ENCODE measurements at regions not wholly inside any gene's neighbourhood (a gene's known extent, or its start where the extent isn't known, plus 50 kb on each side); places are given as distances from the start of the nearest gene placed in this dataset.

DNA sequence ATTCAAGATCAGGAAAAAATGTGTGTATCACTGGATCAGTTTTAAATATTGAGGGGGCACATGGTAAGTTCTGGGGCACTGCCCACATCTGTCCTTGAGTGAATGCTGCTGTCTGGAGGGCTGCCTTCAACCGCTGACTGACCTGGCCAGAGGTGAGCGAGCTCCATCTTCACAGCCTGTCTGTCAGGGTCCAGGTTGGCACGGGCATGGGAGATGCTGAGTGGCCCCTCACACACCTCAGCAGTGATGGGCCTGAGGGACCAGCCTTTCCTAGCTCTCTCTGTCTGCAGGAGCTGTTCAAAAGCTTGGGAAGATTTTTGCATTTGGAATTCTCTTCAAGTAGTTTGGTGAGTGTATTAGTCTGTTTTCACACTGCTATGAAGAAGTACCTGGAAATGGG, 114.8 kb upstream of the ALKAL2 start:
- TF ChIP-seq POLR2AphosphoS5 (IDR thresholded peaks at IDR 0.05; ENCODE audit: low read depth, low read length) (no peak), POLR2A (IDR thresholded peaks at IDR 0.05; ENCODE audit: low read depth, low read length) (no peak)

All from GM12891 (cell line).